MM.1S (cell line): ENCODE measurements at regions not wholly inside any gene's neighbourhood (a gene's known extent, or its start where the extent isn't known, plus 50 kb on each side); places are given as distances from the start of the nearest gene placed in this dataset.

Source experiments
- DNase-seq: peaks from one replicate; pipeline ENCODE4 v3.0.0-alpha.2; 2015
- H2AFZ ChIP-seq: fragments of 300-600 bp; sonication (generic); 2 replicates; pipeline ENCODE4 v1.6.0; 2016; ENCODE audit warnings: antibody characterized with exemption, low read length
- H3F3A ChIP-seq: fragments of 300-600 bp; sonication (generic); 2 replicates; pipeline ENCODE4 v1.6.1; 2016; ENCODE audit warnings: mild to moderate bottlenecking, antibody characterized with exemption, low read length, moderate library complexity, mixed read lengths; ENCODE audit not compliant: insufficient read depth
- H3K27ac ChIP-seq: fragments of 300-600 bp; sonication (generic); 2 replicates; pipeline ENCODE4 v1.5.1; 2016; ENCODE audit warnings: mild to moderate bottlenecking, low read length
- H3K27me3 ChIP-seq: fragments of 300-600 bp; sonication (generic); replicated peaks from 2 replicates; pipeline ENCODE4 v1.6.0; 2016; ENCODE audit warnings: low read length; ENCODE audit not compliant: insufficient read depth
- H3K36me3 ChIP-seq: fragments of 300-600 bp; sonication (generic); replicated peaks from 2 replicates; pipeline ENCODE4 v1.6.1; 2016; ENCODE audit warnings: mild to moderate bottlenecking, low read length, mixed read lengths; ENCODE audit not compliant: insufficient read depth
- H3K4me1 ChIP-seq: fragments of 300-600 bp; sonication (generic); 2 replicates; pipeline ENCODE4 v1.6.1; 2016; ENCODE audit warnings: low read length, mixed read lengths
- H3K4me2 ChIP-seq: fragments of 300-600 bp; sonication (generic); 2 replicates; pipeline ENCODE4 v1.6.0; 2016; ENCODE audit warnings: low read depth, low read length
- H3K4me3 ChIP-seq: fragments of 300-600 bp; sonication (generic); 2 replicates; pipeline ENCODE4 v1.5.1; 2016; ENCODE audit warnings: low read length, mixed read lengths
- H3K79me2 ChIP-seq: fragments of 300-600 bp; sonication (generic); 2 replicates; pipeline ENCODE4 v1.6.1; 2016; ENCODE audit warnings: mixed run types, low read length, mixed read lengths
- H3K9ac ChIP-seq: fragments of 300-600 bp; sonication (generic); 2 replicates; pipeline ENCODE4 v1.6.1; 2016; ENCODE audit warnings: low read length, mixed read lengths
- H3K9me2 ChIP-seq: fragments of 300-600 bp; sonication (generic); replicated peaks from 2 replicates; pipeline ENCODE4 v1.6.1; 2016; ENCODE audit warnings: mild to moderate bottlenecking, low read length, mixed read lengths; ENCODE audit not compliant: insufficient read depth
- H3K9me3 ChIP-seq: fragments of 300-600 bp; sonication (generic); replicated peaks from 2 replicates; pipeline ENCODE4 v1.6.1; 2016; ENCODE audit warnings: mild to moderate bottlenecking, low read length, mixed read lengths; ENCODE audit not compliant: insufficient read depth
- H4K20me1 ChIP-seq: fragments of 300-600 bp; sonication (generic); 2 replicates; pipeline ENCODE4 v1.6.1; 2016; ENCODE audit warnings: mild to moderate bottlenecking, low read length, moderate library complexity, mixed read lengths; ENCODE audit not compliant: insufficient read depth
- EZH2 ChIP-seq: fragments of 300-600 bp; sonication (generic); optimal IDR thresholded peaks from 2 replicates; pipeline ENCODE3; 2017; ENCODE audit warnings: low read depth, mild to moderate bottlenecking, antibody characterized with exemption, low read length, mixed read lengths
- EZH2phosphoT487 ChIP-seq: fragments of 300-600 bp; sonication (generic); IDR thresholded peaks from 2 replicates; pipeline ENCODE4 v1.6.1; 2018; ENCODE audit warnings: antibody characterized with exemption, low read length
- TF ChIP-seq, protein P1 (sequence below): fragments of 300-600 bp; sonication (generic); IDR thresholded peaks from 2 replicates; pipeline ENCODE4 v1.5.1; 2016; ENCODE audit warnings: antibody characterized with exemption, low read length, mixed read lengths

DNA sequence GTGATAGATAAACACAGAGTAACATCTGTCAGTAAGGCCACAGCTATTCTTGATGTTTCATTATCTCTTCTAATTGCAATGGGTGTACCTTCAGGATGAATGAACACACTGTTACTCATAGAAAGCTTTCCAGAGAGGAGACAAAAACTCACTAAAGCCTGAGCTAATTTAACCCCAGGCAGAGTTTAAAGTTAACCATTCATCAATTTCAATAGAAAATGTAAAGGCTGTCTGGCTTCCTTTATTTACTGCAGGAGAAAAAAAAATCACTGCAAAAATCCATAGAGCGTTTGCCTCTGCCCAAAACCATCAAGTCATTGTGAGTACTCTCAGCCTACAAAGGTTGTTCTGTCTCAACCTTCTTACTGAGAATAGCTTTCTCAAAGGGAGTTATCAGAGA, 376.9 kb downstream of the PPP4R3C start:
- no peak for DNase-seq
- no peak overlapping the region for H3K4me2 ChIP-seq
- no peak overlapping the region for H3K27ac ChIP-seq
- H3F3A ChIP-seq: no peaks in the 10 kb centered on the region
- no peak overlapping the region for H2AFZ ChIP-seq
- H4K20me1 ChIP-seq: no peaks in the 10 kb centered on the region
- H3K4me1 ChIP-seq: no peaks in the 10 kb centered on the region
- no peaks in the 10 kb centered on the region for H3K9me3 ChIP-seq
- TF ChIP-seq EZH2 (no peak), EZH2phosphoT487 (no peak)
- TF ChIP-seq, protein P1, sequence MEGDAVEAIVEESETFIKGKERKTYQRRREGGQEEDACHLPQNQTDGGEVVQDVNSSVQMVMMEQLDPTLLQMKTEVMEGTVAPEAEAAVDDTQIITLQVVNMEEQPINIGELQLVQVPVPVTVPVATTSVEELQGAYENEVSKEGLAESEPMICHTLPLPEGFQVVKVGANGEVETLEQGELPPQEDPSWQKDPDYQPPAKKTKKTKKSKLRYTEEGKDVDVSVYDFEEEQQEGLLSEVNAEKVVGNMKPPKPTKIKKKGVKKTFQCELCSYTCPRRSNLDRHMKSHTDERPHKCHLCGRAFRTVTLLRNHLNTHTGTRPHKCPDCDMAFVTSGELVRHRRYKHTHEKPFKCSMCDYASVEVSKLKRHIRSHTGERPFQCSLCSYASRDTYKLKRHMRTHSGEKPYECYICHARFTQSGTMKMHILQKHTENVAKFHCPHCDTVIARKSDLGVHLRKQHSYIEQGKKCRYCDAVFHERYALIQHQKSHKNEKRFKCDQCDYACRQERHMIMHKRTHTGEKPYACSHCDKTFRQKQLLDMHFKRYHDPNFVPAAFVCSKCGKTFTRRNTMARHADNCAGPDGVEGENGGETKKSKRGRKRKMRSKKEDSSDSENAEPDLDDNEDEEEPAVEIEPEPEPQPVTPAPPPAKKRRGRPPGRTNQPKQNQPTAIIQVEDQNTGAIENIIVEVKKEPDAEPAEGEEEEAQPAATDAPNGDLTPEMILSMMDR: no peak
- no peaks in the 10 kb centered on the region for H3K36me3 ChIP-seq
- H3K9ac ChIP-seq: no peak overlapping the region
- no peaks in the 10 kb centered on the region for H3K79me2 ChIP-seq
- H3K4me3 ChIP-seq: no peak overlapping the region
- no peaks in the 10 kb centered on the region for H3K27me3 ChIP-seq
- no peaks in the 10 kb centered on the region for H3K9me2 ChIP-seq

- Histone ChIP-seq H3K27ac (no peak overlapping the region), H3K9me2 (no peaks in the 10 kb centered on the region), H3K27me3 (no peaks in the 10 kb centered on the region), H4K20me1 (no peaks in the 10 kb centered on the region), H3K79me2 (no peaks in the 10 kb centered on the region), H3K9me3 (no peaks in the 10 kb centered on the region), H3K4me3 (no peak overlapping the region), H3K4me2 (no peak overlapping the region), H3K9ac (no peak overlapping the region), H3F3A (no peaks in the 10 kb centered on the region), H3K36me3 (no peaks in the 10 kb centered on the region), H2AFZ (no peak overlapping the region), H3K4me1 (no peaks in the 10 kb centered on the region)
- no peak for DNase-seq
- TF ChIP-seq EZH2 (no peak), EZH2phosphoT487 (no peak)
- TF ChIP-seq, protein P1: no peak
Observed at GRCh38 chrX:27085346-27085745, 377.8 kb downstream of the PPP4R3C start.

DNA sequence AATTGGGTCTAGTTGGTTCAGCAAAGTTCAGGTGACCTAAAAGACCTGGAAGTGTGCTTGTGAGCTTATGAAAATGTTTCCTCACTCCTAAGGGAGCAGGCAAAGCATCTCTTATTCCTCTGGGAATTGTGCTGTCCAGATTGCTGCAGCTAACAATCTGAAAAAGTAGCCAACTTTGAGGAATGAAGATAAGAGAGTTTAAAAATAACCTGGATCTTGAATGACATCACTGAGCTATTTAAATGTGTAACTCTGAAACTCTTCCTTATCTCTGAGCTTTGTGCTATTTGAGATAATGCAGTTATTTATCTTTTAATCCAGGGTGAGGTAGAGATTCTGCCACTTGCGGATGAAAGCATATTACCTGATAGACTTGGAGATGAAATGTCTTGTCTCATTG, 384.8 kb downstream of the PPP4R3C start:
- Histone ChIP-seq H3F3A (no peaks in the 10 kb centered on the region), H3K27ac (no peak overlapping the region), H3K9me2 (no peaks in the 10 kb centered on the region), H3K36me3 (no peaks in the 10 kb centered on the region), H3K9ac (no peak overlapping the region), H3K4me1 (no peaks in the 10 kb centered on the region), H3K27me3 (no peaks in the 10 kb centered on the region), H3K4me2 (no peak overlapping the region), H3K9me3 (no peaks in the 10 kb centered on the region), H4K20me1 (no peaks in the 10 kb centered on the region), H3K4me3 (no peak overlapping the region), H2AFZ (no peak overlapping the region), H3K79me2 (no peaks in the 10 kb centered on the region)
- DNase-seq: no peak
- no peak for TF ChIP-seq EZH2phosphoT487
- TF ChIP-seq, protein P1: no peak
- no peak for TF ChIP-seq EZH2
